ENCODE measurements at regions not wholly inside any gene's neighbourhood (a gene's known extent, or its start where the extent isn't known, plus 50 kb on each side); places are given as distances from the start of the nearest gene placed in this dataset.

DNA sequence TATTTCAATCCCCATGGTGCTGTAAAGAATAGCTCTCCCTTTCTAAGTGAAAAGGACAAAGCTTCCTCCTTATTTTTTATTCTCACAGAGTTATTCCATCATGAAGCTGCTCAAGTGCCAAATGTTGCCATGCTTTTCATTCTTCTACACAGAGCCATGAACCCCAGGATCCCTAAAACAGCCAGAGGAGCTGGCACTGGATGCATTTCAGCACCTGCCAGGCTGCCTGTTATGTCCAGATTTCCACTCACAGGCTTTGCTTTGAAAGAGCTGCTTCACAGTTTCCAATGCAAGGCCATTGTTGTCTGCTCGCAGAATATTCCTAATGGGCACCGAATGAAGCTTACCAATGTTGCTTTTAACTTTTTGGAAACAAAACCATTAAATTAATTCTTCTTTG lies 256.2 kb upstream of the NPSR1 start:
- Mint-ChIP-seq H3K27me3 (ENCODE audit: low read depth) (no peaks in the 10 kb centered on the region), H3K27ac (no peak overlapping the region), H3K4me1 (peaks cover 5% of the 10 kb centered on the region), H3K36me3 (peaks cover 18% of the 10 kb centered on the region), H3K4me3 (no peak overlapping the region), H3K9me3 (peaks cover 17% of the 10 kb centered on the region)
- POLR2A ChIA-PET: no interaction called here
- DNase-seq (ENCODE audit: low spot score): no peak
- CTCF ChIA-PET: interaction anchor here (0.9 kb wide), 1 partner anchor 81 kb away, joined by 5 read pairs; no protein-coding TSS in a partner anchor
- no peak for TF ChIP-seq ZNF396 (CRISPR knock-in tag; IDR thresholded peaks at IDR 0.05; ENCODE audit: borderline replicate concordance)
- TF ChIP-seq ZNF317 (CRISPR knock-in tag; IDR thresholded peaks at IDR 0.05; ENCODE audit: borderline replicate concordance, low read depth): no peak
- no peak for TF ChIP-seq CREB1 (CRISPR knock-in tag; IDR thresholded peaks at IDR 0.05)
- no peak for TF ChIP-seq RELA (CRISPR knock-in tag; IDR thresholded peaks at IDR 0.05; ENCODE audit: borderline replicate concordance)
- TF ChIP-seq, protein P1, sequence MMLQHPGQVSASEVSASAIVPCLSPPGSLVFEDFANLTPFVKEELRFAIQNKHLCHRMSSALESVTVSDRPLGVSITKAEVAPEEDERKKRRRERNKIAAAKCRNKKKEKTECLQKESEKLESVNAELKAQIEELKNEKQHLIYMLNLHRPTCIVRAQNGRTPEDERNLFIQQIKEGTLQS (CRISPR knock-in tag; conservative IDR thresholded peaks at IDR 0.05): no peak
- TF ChIP-seq MXD4 (CRISPR knock-in tag; IDR thresholded peaks at IDR 0.05; ENCODE audit: borderline replicate concordance): no peak
- TF ChIP-seq, protein P2, sequence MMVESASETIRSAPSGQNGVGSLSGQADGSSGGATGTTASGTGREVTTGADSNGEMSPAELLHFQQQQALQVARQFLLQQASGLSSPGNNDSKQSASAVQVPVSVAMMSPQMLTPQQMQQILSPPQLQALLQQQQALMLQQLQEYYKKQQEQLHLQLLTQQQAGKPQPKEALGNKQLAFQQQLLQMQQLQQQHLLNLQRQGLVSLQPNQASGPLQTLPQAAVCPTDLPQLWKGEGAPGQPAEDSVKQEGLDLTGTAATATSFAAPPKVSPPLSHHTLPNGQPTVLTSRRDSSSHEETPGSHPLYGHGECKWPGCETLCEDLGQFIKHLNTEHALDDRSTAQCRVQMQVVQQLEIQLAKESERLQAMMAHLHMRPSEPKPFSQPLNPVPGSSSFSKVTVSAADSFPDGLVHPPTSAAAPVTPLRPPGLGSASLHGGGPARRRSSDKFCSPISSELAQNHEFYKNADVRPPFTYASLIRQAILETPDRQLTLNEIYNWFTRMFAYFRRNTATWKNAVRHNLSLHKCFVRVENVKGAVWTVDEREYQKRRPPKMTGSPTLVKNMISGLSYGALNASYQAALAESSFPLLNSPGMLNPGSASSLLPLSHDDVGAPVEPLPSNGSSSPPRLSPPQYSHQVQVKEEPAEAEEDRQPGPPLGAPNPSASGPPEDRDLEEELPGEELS (CRISPR knock-in tag; IDR thresholded peaks at IDR 0.05): no peak
- TF ChIP-seq SOX15 (CRISPR knock-in tag; IDR thresholded peaks at IDR 0.05): no peak
- no peak for TF ChIP-seq HMGA2 (CRISPR knock-in tag; IDR thresholded peaks at IDR 0.05)
- no peak for TF ChIP-seq TEAD1 (CRISPR knock-in tag; IDR thresholded peaks at IDR 0.05)
- TF ChIP-seq, protein P3, sequence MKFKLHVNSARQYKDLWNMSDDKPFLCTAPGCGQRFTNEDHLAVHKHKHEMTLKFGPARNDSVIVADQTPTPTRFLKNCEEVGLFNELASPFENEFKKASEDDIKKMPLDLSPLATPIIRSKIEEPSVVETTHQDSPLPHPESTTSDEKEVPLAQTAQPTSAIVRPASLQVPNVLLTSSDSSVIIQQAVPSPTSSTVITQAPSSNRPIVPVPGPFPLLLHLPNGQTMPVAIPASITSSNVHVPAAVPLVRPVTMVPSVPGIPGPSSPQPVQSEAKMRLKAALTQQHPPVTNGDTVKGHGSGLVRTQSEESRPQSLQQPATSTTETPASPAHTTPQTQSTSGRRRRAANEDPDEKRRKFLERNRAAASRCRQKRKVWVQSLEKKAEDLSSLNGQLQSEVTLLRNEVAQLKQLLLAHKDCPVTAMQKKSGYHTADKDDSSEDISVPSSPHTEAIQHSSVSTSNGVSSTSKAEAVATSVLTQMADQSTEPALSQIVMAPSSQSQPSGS (CRISPR knock-in tag; IDR thresholded peaks at IDR 0.05; ENCODE audit: borderline replicate concordance, low read depth): no peak
- TF ChIP-seq, protein P4, sequence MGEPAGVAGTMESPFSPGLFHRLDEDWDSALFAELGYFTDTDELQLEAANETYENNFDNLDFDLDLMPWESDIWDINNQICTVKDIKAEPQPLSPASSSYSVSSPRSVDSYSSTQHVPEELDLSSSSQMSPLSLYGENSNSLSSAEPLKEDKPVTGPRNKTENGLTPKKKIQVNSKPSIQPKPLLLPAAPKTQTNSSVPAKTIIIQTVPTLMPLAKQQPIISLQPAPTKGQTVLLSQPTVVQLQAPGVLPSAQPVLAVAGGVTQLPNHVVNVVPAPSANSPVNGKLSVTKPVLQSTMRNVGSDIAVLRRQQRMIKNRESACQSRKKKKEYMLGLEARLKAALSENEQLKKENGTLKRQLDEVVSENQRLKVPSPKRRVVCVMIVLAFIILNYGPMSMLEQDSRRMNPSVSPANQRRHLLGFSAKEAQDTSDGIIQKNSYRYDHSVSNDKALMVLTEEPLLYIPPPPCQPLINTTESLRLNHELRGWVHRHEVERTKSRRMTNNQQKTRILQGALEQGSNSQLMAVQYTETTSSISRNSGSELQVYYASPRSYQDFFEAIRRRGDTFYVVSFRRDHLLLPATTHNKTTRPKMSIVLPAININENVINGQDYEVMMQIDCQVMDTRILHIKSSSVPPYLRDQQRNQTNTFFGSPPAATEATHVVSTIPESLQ (CRISPR knock-in tag; IDR thresholded peaks at IDR 0.05): no peak
- no peak for TF ChIP-seq TEAD4 (CRISPR knock-in tag; IDR thresholded peaks at IDR 0.05)
- no peak for TF ChIP-seq IRF2 (CRISPR knock-in tag; IDR thresholded peaks at IDR 0.05; ENCODE audit: borderline replicate concordance, low read depth)
- TF ChIP-seq NR1H2 (CRISPR knock-in tag; IDR thresholded peaks at IDR 0.05): no peak
- no peak for ATAC-seq

DNA sequence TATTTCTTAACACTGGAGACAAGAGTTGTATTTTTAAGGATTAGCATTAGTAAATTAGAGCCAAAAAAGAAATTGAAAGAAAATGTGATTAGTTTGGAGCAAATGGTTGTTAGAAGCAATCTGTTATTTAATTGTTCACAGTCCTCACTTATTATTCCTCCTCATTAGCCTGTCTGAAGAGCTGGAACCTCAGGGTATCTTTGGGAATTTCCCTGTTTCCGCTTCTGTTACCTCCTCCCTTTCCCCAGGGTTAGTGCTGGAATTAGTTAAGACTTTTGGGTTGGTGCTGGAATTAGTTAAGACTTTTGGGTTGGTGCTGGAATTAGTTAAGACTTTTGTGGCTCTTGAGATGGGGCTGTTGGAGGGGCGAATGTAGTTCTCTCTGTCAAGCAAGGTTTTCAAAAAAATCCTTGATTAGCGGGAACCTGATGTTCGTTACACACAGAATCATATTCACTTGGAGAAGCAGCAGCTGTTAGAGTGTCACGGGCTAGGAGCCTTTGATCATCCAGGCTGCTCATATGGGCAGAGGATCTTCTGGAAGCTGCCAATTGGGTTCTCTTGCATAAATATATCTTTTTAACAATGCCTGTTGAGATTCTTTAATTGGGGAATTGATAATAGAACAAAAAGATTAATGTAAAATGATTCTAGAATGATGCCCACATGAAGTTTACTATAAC lies 251.0 kb upstream of the NPSR1 start:
- no peak overlapping the region for H3K4me3 Mint-ChIP-seq
- no peak overlapping the region for H3K27ac Mint-ChIP-seq
- ATAC-seq (no peak), DNase-seq (ENCODE audit: low spot score) (no peak)
- POLR2A ChIA-PET: no interaction called here
- H3K4me1 Mint-ChIP-seq: peaks cover 8% of the 10 kb centered on the region
- no peaks in the 10 kb centered on the region for H3K36me3 Mint-ChIP-seq
- H3K27me3 Mint-ChIP-seq (ENCODE audit: low read depth): no peaks in the 10 kb centered on the region
- H3K9me3 Mint-ChIP-seq: no peaks in the 10 kb centered on the region
- CTCF ChIA-PET: interaction anchor here (1.4 to 1.5 kb wide), 2 partner anchors 86 to 190 kb away, joined by 3 to 7 read pairs; no protein-coding TSS in a partner anchor
- TF ChIP-seq SOX15 (CRISPR knock-in tag; IDR thresholded peaks at IDR 0.05) (no peak), JUN (CRISPR knock-in tag; IDR thresholded peaks at IDR 0.05) (no peak), ATF1 (CRISPR knock-in tag; IDR thresholded peaks at IDR 0.05) (no peak), IRF2 (CRISPR knock-in tag; IDR thresholded peaks at IDR 0.05; ENCODE audit: borderline replicate concordance, low read depth) (no peak), NFYB (CRISPR knock-in tag; conservative IDR thresholded peaks at IDR 0.05; ENCODE audit: low read depth) (no peak), TEAD1 (CRISPR knock-in tag; IDR thresholded peaks at IDR 0.05) (no peak), ELF4 (CRISPR knock-in tag; IDR thresholded peaks at IDR 0.05; ENCODE audit: low read depth) (no peak)
- TF ChIP-seq, protein P5, sequence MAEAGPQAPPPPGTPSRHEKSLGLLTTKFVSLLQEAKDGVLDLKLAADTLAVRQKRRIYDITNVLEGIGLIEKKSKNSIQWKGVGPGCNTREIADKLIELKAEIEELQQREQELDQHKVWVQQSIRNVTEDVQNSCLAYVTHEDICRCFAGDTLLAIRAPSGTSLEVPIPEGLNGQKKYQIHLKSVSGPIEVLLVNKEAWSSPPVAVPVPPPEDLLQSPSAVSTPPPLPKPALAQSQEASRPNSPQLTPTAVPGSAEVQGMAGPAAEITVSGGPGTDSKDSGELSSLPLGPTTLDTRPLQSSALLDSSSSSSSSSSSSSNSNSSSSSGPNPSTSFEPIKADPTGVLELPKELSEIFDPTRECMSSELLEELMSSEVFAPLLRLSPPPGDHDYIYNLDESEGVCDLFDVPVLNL (CRISPR knock-in tag; IDR thresholded peaks at IDR 0.05; ENCODE audit: borderline replicate concordance, low read depth): no peak
- TF ChIP-seq, protein P2 (CRISPR knock-in tag; IDR thresholded peaks at IDR 0.05): no peak
- TF ChIP-seq, protein P6, sequence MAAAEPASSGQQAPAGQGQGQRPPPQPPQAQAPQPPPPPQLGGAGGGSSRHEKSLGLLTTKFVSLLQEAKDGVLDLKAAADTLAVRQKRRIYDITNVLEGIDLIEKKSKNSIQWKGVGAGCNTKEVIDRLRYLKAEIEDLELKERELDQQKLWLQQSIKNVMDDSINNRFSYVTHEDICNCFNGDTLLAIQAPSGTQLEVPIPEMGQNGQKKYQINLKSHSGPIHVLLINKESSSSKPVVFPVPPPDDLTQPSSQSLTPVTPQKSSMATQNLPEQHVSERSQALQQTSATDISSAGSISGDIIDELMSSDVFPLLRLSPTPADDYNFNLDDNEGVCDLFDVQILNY (CRISPR knock-in tag; IDR thresholded peaks at IDR 0.05): no peak
- TF ChIP-seq, protein P7, sequence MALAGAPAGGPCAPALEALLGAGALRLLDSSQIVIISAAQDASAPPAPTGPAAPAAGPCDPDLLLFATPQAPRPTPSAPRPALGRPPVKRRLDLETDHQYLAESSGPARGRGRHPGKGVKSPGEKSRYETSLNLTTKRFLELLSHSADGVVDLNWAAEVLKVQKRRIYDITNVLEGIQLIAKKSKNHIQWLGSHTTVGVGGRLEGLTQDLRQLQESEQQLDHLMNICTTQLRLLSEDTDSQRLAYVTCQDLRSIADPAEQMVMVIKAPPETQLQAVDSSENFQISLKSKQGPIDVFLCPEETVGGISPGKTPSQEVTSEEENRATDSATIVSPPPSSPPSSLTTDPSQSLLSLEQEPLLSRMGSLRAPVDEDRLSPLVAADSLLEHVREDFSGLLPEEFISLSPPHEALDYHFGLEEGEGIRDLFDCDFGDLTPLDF (CRISPR knock-in tag; IDR thresholded peaks at IDR 0.05): no peak
